HG03460 (cell line): ENCODE measurements at regions not wholly inside any gene's neighbourhood (a gene's known extent, or its start where the extent isn't known, plus 50 kb on each side); places are given as distances from the start of the nearest gene placed in this dataset.
"Not testable (repeated sequence)": the region's sequence is repeated elsewhere in the genome, so short reads cannot be mapped to it uniquely, and the experiment has no call there.

Experiments used
- ATAC-seq: cut with Tn5 transposase; IDR thresholded peaks from one replicate; pipeline ENCODE4 v1.9.1; 2021; ENCODE audit not compliant: unreplicated experiment

- ATAC-seq = no peak
Measured at GRCh38 chr19:27719034-27719433, 1493.9 kb downstream of the UQCRFS1 start.

- ATAC-seq = no peak
Measured at GRCh38 chr19:27718234-27718633, 1494.7 kb downstream of the UQCRFS1 start.

- ATAC-seq = no peak
Measured at GRCh38 chr19:27717825-27718224, 1495.1 kb downstream of the UQCRFS1 start.

GRCh38 chr19:27716922-27717321 lies 1496.0 kb downstream of the UQCRFS1 start:
- ATAC-seq = no peak

- no peak for ATAC-seq
Measured at GRCh38 chr19:27714857-27715256, 1498.1 kb downstream of the UQCRFS1 start.

- ATAC-seq = no peak
Measured at GRCh38 chr19:27709496-27709895, 1503.5 kb downstream of the UQCRFS1 start.

GRCh38 chr19:27708986-27709385 lies 1504.0 kb downstream of the UQCRFS1 start:
- ATAC-seq = not testable (repeated sequence)

GRCh38 chr19:27707026-27707425 lies 1505.9 kb downstream of the UQCRFS1 start:
- ATAC-seq = not testable (repeated sequence)

GRCh38 chr19:27705896-27706295 lies 1507.1 kb downstream of the UQCRFS1 start:
- ATAC-seq = no peak

- no peak for ATAC-seq
Measured at GRCh38 chr19:27694361-27695055, 1518.4 kb downstream of the UQCRFS1 start.

GRCh38 chr19:27691991-27692390 lies 1521.0 kb downstream of the UQCRFS1 start:
- ATAC-seq = no peak

GRCh38 chr19:27689734-27690241 lies 1523.2 kb downstream of the UQCRFS1 start:
- ATAC-seq = no peak

- ATAC-seq = no peak
Measured at GRCh38 chr19:27684293-27684692, 1528.7 kb downstream of the UQCRFS1 start.

GRCh38 chr19:27681972-27682371 lies 1531.0 kb downstream of the UQCRFS1 start:
- no peak for ATAC-seq

GRCh38 chr19:27679905-27680304 lies 1533.0 kb downstream of the UQCRFS1 start:
- no peak for ATAC-seq

- ATAC-seq = no peak
Measured at GRCh38 chr19:27679399-27679798, 1533.6 kb downstream of the UQCRFS1 start.

- no peak for ATAC-seq
Measured at GRCh38 chr19:27676877-27677276, 1536.1 kb downstream of the UQCRFS1 start.

- ATAC-seq = no peak
Measured at GRCh38 chr19:27676334-27676733, 1536.6 kb downstream of the UQCRFS1 start.

GRCh38 chr19:27675771-27676170 lies 1537.2 kb downstream of the UQCRFS1 start:
- no peak for ATAC-seq

- no peak for ATAC-seq
Measured at GRCh38 chr19:27674701-27675100, 1538.2 kb downstream of the UQCRFS1 start.

- ATAC-seq = no peak
Measured at GRCh38 chr19:27673986-27674385, 1539.0 kb downstream of the UQCRFS1 start.

- no peak for ATAC-seq
Measured at GRCh38 chr19:27672309-27673047, 1540.5 kb downstream of the UQCRFS1 start.
